ENCODE measurements at regions not wholly inside any gene's neighbourhood (a gene's known extent, or its start where the extent isn't known, plus 50 kb on each side); places are given as distances from the start of the nearest gene placed in this dataset.

- Mint-ChIP-seq H3K36me3 (ENCODE audit: low read depth) (no peaks in the 10 kb centered on the region), H3K4me3 (no peak overlapping the region), H3K27me3 (no peaks in the 10 kb centered on the region), H3K4me1 (no peaks in the 10 kb centered on the region), H3K27ac (no peak overlapping the region)
- no peak for ATAC-seq
- no peak for DNase-seq
- no peaks in the 10 kb centered on the region for H3K9me3 ChIP-seq (ENCODE audit: control insufficient read depth, low read length, poor library complexity, severe bottlenecking)
Measured at GRCh38 chr10:130926442-130926841, 385.1 kb downstream of the TCERG1L start.

- H3K27me3 Mint-ChIP-seq: no peaks in the 10 kb centered on the region
- H3K4me3 Mint-ChIP-seq: no peak overlapping the region
- no peaks in the 10 kb centered on the region for H3K4me1 Mint-ChIP-seq
- no peaks in the 10 kb centered on the region for H3K9me3 ChIP-seq (ENCODE audit: control insufficient read depth, low read length, poor library complexity, severe bottlenecking)
- no peaks in the 10 kb centered on the region for H3K36me3 Mint-ChIP-seq (ENCODE audit: low read depth)
- ATAC-seq (no peak), DNase-seq (no peak)
- no peak overlapping the region for H3K27ac Mint-ChIP-seq
Measured at GRCh38 chr10:130927157-130927556, 384.4 kb downstream of the TCERG1L start.

- no peaks in the 10 kb centered on the region for H3K9me3 ChIP-seq (ENCODE audit: control insufficient read depth, low read length, poor library complexity, severe bottlenecking)
- Mint-ChIP-seq H3K27me3 (no peaks in the 10 kb centered on the region), H3K4me1 (no peaks in the 10 kb centered on the region), H3K36me3 (ENCODE audit: low read depth) (no peaks in the 10 kb centered on the region), H3K27ac (no peak overlapping the region), H3K4me3 (no peak overlapping the region)
- no peak for DNase-seq
- no peak for ATAC-seq
Measured at GRCh38 chr10:130928306-130928705, 383.2 kb downstream of the TCERG1L start.

GRCh38 chr10:130929422-130930325, 381.8 kb downstream of the TCERG1L start:
- H3K4me3 Mint-ChIP-seq: no peak overlapping the region
- no peaks in the 10 kb centered on the region for H3K4me1 Mint-ChIP-seq
- no peaks in the 10 kb centered on the region for H3K36me3 Mint-ChIP-seq (ENCODE audit: low read depth)
- H3K27me3 Mint-ChIP-seq: no peaks in the 10 kb centered on the region
- H3K9me3 ChIP-seq (ENCODE audit: control insufficient read depth, low read length, poor library complexity, severe bottlenecking): no peaks in the 10 kb centered on the region
- H3K27ac Mint-ChIP-seq: no peak overlapping the region
- no peak for ATAC-seq
- DNase-seq: no peak

GRCh38 chr10:130930821-130931220, 380.7 kb downstream of the TCERG1L start:
- Mint-ChIP-seq H3K4me1 (no peaks in the 10 kb centered on the region), H3K36me3 (ENCODE audit: low read depth) (no peaks in the 10 kb centered on the region), H3K4me3 (no peak overlapping the region), H3K27me3 (no peaks in the 10 kb centered on the region), H3K27ac (no peak overlapping the region)
- ATAC-seq (no peak), DNase-seq (no peak)
- no peaks in the 10 kb centered on the region for H3K9me3 ChIP-seq (ENCODE audit: control insufficient read depth, low read length, poor library complexity, severe bottlenecking)

GRCh38 chr10:130931256-130931655, 380.3 kb downstream of the TCERG1L start:
- H3K36me3 Mint-ChIP-seq (ENCODE audit: low read depth): no peaks in the 10 kb centered on the region
- DNase-seq: no peak

GRCh38 chr10:130932326-130933007, 379.1 kb downstream of the TCERG1L start:
- Mint-ChIP-seq H3K27me3 (no peaks in the 10 kb centered on the region), H3K4me1 (no peaks in the 10 kb centered on the region), H3K36me3 (ENCODE audit: low read depth) (no peaks in the 10 kb centered on the region), H3K4me3 (no peak overlapping the region), H3K27ac (no peak overlapping the region)
- DNase-seq (no peak), ATAC-seq (no peak)
- no peaks in the 10 kb centered on the region for H3K9me3 ChIP-seq (ENCODE audit: control insufficient read depth, low read length, poor library complexity, severe bottlenecking)

More at GRCh38 chr10:130931256-130931655, 380.3 kb downstream of the TCERG1L start:
- H3K9me3 ChIP-seq (ENCODE audit: control insufficient read depth, low read length, poor library complexity, severe bottlenecking): no peaks in the 10 kb centered on the region
- Mint-ChIP-seq H3K27ac (no peak overlapping the region), H3K27me3 (no peaks in the 10 kb centered on the region), H3K4me3 (no peak overlapping the region), H3K4me1 (no peaks in the 10 kb centered on the region)
- ATAC-seq: no peak

GRCh38 chr10:130933008-130933390, 378.5 kb downstream of the TCERG1L start:
- Mint-ChIP-seq H3K4me1 (no peaks in the 10 kb centered on the region), H3K36me3 (ENCODE audit: low read depth) (no peaks in the 10 kb centered on the region)
- DNase-seq: no peak

GRCh38 chr10:130934293-130935127, 377.0 kb downstream of the TCERG1L start:
- Mint-ChIP-seq H3K4me3 (no peak overlapping the region), H3K27me3 (peaks cover 5% of the 10 kb centered on the region), H3K27ac (no peak overlapping the region), H3K4me1 (no peaks in the 10 kb centered on the region), H3K36me3 (ENCODE audit: low read depth) (no peaks in the 10 kb centered on the region)
- H3K9me3 ChIP-seq (ENCODE audit: control insufficient read depth, low read length, poor library complexity, severe bottlenecking): no peaks in the 10 kb centered on the region
- no peak for ATAC-seq
- DNase-seq: no peak

More at GRCh38 chr10:130933008-130933390, 378.5 kb downstream of the TCERG1L start:
- Mint-ChIP-seq H3K4me3 (no peak overlapping the region), H3K27ac (no peak overlapping the region), H3K27me3 (peaks cover 2% of the 10 kb centered on the region)
- H3K9me3 ChIP-seq (ENCODE audit: control insufficient read depth, low read length, poor library complexity, severe bottlenecking): no peaks in the 10 kb centered on the region
- ATAC-seq: no peak

- Mint-ChIP-seq H3K36me3 (ENCODE audit: low read depth) (no peaks in the 10 kb centered on the region), H3K4me3 (no peak overlapping the region), H3K27ac (no peak overlapping the region), H3K4me1 (no peaks in the 10 kb centered on the region), H3K27me3 (peaks cover 5% of the 10 kb centered on the region)
- DNase-seq (no peak), ATAC-seq (no peak)
- no peaks in the 10 kb centered on the region for H3K9me3 ChIP-seq (ENCODE audit: control insufficient read depth, low read length, poor library complexity, severe bottlenecking)
Measured at GRCh38 chr10:130935128-130935439, 376.4 kb downstream of the TCERG1L start.

GRCh38 chr10:130935897-130936550, 375.5 kb downstream of the TCERG1L start:
- no peak for ATAC-seq
- H3K27ac Mint-ChIP-seq: no peak overlapping the region
- H3K36me3 Mint-ChIP-seq (ENCODE audit: low read depth): no peaks in the 10 kb centered on the region
- no peaks in the 10 kb centered on the region for H3K4me1 Mint-ChIP-seq
- no peak for DNase-seq
- H3K4me3 Mint-ChIP-seq: no peak overlapping the region
- H3K9me3 ChIP-seq (ENCODE audit: control insufficient read depth, low read length, poor library complexity, severe bottlenecking): no peaks in the 10 kb centered on the region
- peaks cover 5% of the 10 kb centered on the region for H3K27me3 Mint-ChIP-seq

GRCh38 chr10:130936851-130937250, 374.7 kb downstream of the TCERG1L start:
- no peaks in the 10 kb centered on the region for H3K9me3 ChIP-seq (ENCODE audit: control insufficient read depth, low read length, poor library complexity, severe bottlenecking)
- H3K27ac Mint-ChIP-seq: no peak overlapping the region
- no peak for ATAC-seq
- peaks cover 5% of the 10 kb centered on the region for H3K27me3 Mint-ChIP-seq
- no peaks in the 10 kb centered on the region for H3K36me3 Mint-ChIP-seq (ENCODE audit: low read depth)
- no peak overlapping the region for H3K4me3 Mint-ChIP-seq
- H3K4me1 Mint-ChIP-seq: no peaks in the 10 kb centered on the region
- no peak for DNase-seq

- no peaks in the 10 kb centered on the region for H3K9me3 ChIP-seq (ENCODE audit: control insufficient read depth, low read length, poor library complexity, severe bottlenecking)
- Mint-ChIP-seq H3K4me3 (no peak overlapping the region), H3K36me3 (ENCODE audit: low read depth) (no peaks in the 10 kb centered on the region), H3K27ac (no peak overlapping the region), H3K4me1 (no peaks in the 10 kb centered on the region), H3K27me3 (peaks cover 5% of the 10 kb centered on the region)
- DNase-seq (no peak), ATAC-seq (no peak)
Measured at GRCh38 chr10:130938051-130938450, 373.5 kb downstream of the TCERG1L start.

Data from T-helper 17 cell (primary cell).